GM12874 (cell line): ENCODE measurements at regions not wholly inside any gene's neighbourhood (a gene's known extent, or its start where the extent isn't known, plus 50 kb on each side); places are given as distances from the start of the nearest gene placed in this dataset.

ENCODE experiments used
- TF ChIP-seq, protein P1 (sequence below): IDR thresholded peaks from 2 replicates; pipeline ENCODE4 v1.5.1; 2011; ENCODE audit warnings: low read depth, mild to moderate bottlenecking, control low read depth, low read length, moderate library complexity; ENCODE audit not compliant: insufficient read depth

DNA sequence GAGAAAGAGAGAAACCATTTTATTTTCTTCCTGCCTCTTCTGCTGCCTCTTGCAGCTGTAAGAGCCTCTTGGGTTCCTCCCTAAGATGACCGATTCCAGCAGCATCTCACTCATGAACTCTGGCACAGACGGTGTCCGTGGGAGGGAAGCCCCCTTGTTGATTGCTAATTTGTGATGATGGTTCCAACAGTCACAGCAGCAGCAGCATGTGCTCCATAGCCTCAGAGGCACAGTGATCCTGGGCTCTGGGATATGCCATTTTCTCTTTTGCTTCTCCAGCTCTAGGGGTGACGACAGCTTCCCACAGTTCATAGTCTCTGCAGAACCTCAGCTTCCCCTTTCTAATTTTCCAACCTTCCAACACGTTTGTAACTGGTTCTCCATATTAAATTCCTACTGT, 324.2 kb upstream of the HS6ST1 start:
- TF ChIP-seq, protein P1, sequence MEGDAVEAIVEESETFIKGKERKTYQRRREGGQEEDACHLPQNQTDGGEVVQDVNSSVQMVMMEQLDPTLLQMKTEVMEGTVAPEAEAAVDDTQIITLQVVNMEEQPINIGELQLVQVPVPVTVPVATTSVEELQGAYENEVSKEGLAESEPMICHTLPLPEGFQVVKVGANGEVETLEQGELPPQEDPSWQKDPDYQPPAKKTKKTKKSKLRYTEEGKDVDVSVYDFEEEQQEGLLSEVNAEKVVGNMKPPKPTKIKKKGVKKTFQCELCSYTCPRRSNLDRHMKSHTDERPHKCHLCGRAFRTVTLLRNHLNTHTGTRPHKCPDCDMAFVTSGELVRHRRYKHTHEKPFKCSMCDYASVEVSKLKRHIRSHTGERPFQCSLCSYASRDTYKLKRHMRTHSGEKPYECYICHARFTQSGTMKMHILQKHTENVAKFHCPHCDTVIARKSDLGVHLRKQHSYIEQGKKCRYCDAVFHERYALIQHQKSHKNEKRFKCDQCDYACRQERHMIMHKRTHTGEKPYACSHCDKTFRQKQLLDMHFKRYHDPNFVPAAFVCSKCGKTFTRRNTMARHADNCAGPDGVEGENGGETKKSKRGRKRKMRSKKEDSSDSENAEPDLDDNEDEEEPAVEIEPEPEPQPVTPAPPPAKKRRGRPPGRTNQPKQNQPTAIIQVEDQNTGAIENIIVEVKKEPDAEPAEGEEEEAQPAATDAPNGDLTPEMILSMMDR = no peak

DNA sequence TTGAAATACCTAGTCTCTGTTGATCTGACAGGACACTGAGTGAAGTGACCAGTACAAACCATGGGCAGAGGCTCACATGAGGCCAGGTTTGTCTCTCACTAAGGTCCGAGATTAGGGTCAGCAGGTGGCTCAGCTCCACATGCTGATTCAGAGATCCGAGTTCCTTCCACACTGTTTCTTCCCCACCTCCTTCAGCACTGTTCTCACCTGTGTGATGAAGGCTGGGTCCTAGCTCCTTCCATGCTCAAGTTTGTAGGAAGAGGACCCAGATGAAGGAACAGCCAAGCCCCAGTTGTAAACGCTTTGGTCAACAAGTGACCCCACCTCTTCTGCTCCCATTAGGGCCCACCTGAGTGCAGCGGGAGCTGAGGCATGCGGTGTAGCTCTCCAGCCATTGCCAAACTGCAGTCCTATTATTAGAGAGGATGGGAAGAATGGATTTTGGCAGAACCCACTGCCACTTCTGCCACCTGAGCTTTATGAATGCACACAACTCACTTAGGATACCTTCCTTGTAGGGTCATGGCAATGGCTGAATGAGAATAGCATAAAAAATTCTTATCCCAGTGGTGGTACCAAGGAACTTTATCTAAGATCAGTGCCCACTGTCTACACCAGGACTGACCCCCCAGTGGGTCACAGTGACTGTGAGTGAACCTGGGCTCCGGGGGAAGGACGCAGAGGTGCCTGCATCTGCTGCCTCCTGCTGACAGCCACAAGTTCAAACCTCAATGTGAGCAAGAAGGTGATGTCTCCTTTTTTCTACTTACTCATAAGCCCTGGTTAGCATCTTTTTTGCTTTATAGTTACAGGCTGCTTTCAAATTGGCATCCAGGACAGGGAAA, 324.8 kb upstream of the HS6ST1 start:
- TF ChIP-seq, protein P1 = no peak

DNA sequence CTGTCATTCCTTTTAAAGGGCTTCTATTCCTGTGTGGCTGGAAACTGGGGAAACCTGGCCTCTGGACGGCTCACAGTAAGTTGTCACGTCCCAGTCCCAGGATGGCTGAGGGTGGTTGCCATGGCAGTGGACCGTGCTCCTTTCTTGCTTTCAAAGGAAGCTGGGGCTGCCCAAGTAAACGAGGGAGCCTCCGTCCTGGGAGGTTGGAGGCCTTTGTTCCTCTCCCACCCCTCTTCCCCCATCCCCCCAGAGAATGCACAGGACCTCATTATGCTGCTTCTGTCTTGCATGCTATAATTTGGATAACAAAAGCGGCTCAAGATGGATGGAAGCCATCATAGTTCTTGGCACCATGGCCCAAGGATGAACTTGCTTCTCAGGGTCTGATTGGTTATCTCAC, 325.5 kb upstream of the HS6ST1 start:
- TF ChIP-seq, protein P1 = no peak

DNA sequence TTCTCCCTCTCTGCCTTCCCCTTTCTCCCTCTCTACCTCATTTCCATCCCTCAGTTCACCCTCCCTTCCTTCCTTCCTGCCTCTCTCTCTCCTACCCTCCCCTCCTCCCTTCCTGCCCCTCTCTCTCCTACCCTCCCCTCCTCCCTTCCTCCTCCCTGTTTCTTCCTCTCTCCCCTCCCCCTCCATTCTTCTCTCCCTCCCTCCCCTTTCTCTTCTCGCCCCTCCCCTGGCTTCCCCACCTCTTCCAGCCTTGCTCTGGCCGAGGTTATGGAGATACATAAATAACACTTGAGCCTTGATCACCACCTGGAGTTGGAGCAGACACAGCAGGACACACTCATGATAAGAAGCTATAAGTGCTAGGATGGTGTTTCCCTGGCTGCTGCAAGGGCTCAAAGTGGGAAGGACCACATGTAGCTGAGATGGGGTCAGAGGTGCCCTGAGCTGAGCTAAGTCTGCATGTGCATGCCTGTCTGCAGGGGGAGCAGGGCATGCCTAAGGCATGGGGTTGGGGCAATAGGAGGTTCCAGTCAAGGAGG, 326.1 kb upstream of the HS6ST1 start:
- TF ChIP-seq, protein P1 = no peak

DNA sequence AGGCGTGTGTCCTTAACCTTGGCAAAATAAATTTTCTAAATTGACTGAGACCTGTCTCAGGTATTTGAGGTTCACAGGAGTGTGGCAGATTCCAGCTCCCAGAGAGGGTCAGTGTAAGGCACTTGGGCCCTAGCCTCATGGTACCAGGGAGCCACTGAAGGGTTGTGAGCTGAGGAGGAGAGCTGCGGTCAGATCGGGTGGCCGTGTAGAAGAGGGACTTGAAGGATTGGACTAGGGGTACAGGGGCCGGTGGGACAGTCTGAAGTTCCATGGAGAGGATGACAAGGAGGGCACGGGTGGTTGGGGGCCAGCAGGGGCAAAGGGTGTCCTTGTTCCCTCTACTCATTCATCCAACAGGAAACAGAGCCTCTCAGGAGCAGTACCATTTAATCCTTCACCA, 327.0 kb upstream of the HS6ST1 start:
- TF ChIP-seq, protein P1 = no peak

DNA sequence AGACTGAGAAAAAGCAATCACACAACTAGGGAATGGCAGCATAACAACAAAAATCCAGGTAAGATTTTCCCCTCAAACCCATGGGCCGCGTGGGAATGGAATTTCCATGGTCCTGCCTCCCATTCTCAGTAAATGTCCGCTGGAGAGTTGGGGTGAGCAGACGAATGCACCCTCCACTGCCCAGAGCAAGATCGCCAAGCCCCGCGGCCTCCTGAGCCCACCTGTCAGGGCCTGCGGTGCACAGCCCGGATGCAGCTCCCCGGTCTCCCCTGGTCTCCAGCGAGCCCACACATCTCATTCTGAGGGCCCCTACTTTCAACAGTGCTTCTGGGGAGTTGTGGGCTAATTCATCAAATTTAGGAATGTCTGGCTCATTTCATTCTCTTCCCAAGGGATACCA, 327.4 kb upstream of the HS6ST1 start:
- TF ChIP-seq, protein P1 = no peak

DNA sequence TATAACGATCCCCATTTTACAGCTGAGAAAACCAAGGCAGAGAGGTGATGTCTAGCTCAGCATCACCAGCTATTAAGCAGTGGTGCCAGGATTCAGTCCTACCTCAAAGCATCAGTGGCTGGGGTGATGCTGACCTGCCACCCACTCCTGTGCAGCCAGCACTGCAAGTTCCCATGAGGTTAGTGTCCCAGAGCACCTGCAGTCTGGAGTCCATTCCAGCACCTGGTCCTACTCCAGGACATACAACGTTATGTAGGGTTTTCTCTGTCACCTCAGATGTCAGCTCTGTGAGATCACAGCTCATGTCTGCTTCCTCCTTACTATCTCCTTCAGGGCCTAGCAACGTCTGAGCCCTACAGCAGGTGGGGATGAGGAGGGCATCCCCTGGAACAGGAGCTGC, 328.0 kb upstream of the HS6ST1 start:
- TF ChIP-seq, protein P1 = no peak
